AG04450 (cell line): ENCODE measurements at regions not wholly inside any gene's neighbourhood (a gene's known extent, or its start where the extent isn't known, plus 50 kb on each side); places are given as distances from the start of the nearest gene placed in this dataset.
"Not testable (repeated sequence)": the region's sequence is repeated elsewhere in the genome, so short reads cannot be mapped to it uniquely, and the experiment has no call there.

Source experiments
- CTCF ChIA-PET: fragments of 300-600, 350-600 bp; formaldehyde crosslinking; extraction: SDS; loops from one replicate; lab custom pipeline; 2022; ENCODE audit warnings: antibody characterized with exemption, inconsistent platforms; lab: Charles Lee
- POLR2A ChIA-PET: fragments of 350-600 bp; formaldehyde crosslinking; extraction: SDS; loops from one replicate; lab custom pipeline; 2021; ENCODE audit warnings: antibody characterized with exemption, inconsistent platforms; lab: Yijun Ruan, JAX
- DNase-seq: peaks from one replicate; pipeline ENCODE4 v3.0.0-alpha.2; 2011; ENCODE audit warnings: low read depth, low spot score
- H3K27ac ChIP-seq: one replicate; pipeline ENCODE4 v1.5.1; 2012; ENCODE audit warnings: low read depth, low read length, control low read depth
- H3K27me3 ChIP-seq: one replicate; pipeline ENCODE4 v1.6.0; 2012; ENCODE audit warnings: low read length; ENCODE audit not compliant: control insufficient read depth, insufficient read depth
- H3K4me3 ChIP-seq: 2 replicates; pipeline ENCODE4 v1.5.1; 2011; ENCODE audit warnings: mild to moderate bottlenecking, low read depth, low read length, control low read depth
- H3K9me3 ChIP-seq: 2 replicates; pipeline ENCODE4 v1.5.1; 2012; ENCODE audit warnings: low read length; ENCODE audit not compliant: control insufficient read depth, insufficient read depth
- TF ChIP-seq, protein P1 (sequence below): IDR thresholded peaks from 2 replicates; pipeline ENCODE4 v1.5.1; 2011; ENCODE audit warnings: low read depth, low read length, control low read depth, inconsistent platforms

DNA sequence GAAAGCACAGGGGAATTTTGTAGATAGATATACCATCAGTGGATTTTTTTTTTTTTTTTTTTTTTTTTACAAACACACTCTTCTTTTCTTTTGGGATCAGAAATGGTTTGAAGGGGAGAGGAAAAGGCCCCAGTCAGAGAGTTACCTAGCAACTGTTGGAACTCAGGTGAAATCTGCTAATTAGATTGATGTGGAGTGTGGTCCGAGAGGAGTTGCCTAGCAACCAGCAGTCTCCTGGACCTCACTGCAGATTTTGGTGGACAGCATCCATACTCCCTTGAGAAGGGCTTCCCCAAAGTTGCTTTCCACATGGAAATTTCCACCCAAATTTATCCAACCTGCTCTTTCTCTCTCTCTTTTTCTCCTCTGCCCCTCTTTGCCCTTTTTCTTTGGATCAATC, 165.4 kb downstream of the UTP18 start:
- POLR2A ChIA-PET, result no interaction called here
- no peak overlapping the region for H3K4me3 ChIP-seq
- no peaks in the 10 kb centered on the region for H3K27me3 ChIP-seq
- TF ChIP-seq, protein P1, sequence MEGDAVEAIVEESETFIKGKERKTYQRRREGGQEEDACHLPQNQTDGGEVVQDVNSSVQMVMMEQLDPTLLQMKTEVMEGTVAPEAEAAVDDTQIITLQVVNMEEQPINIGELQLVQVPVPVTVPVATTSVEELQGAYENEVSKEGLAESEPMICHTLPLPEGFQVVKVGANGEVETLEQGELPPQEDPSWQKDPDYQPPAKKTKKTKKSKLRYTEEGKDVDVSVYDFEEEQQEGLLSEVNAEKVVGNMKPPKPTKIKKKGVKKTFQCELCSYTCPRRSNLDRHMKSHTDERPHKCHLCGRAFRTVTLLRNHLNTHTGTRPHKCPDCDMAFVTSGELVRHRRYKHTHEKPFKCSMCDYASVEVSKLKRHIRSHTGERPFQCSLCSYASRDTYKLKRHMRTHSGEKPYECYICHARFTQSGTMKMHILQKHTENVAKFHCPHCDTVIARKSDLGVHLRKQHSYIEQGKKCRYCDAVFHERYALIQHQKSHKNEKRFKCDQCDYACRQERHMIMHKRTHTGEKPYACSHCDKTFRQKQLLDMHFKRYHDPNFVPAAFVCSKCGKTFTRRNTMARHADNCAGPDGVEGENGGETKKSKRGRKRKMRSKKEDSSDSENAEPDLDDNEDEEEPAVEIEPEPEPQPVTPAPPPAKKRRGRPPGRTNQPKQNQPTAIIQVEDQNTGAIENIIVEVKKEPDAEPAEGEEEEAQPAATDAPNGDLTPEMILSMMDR, result no peak
- no peak overlapping the region for H3K27ac ChIP-seq
- H3K9me3 ChIP-seq, result no peaks in the 10 kb centered on the region
- DNase-seq, result no peak
- CTCF ChIA-PET, result no interaction called here

DNA sequence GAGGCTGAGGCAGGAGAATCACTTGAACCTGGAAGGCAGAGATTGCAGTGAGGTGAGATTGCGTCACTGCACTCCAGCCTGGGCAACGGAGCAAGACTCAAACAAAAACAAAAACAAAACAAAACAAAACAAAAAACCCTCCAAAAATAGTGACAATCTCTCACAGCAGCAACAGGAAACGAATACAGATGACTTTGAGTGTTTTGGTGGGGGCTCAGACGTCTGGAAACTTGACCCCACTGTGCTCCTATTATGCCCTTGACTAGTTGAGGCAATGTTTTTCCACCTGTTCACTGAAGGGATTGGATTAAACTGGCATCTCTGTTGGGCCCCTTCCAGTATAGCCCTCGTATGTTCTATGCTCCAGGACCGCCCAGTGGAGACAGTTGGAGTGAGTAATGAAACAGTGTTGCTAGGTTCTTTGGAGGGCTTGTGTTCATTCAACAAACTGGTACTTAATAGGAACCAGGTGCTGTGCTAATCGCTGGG, 167.0 kb downstream of the UTP18 start:
- Histone ChIP-seq H3K4me3 (no peak overlapping the region), H3K9me3 (no peaks in the 10 kb centered on the region), H3K27ac (no peak overlapping the region), H3K27me3 (no peaks in the 10 kb centered on the region)
- CTCF ChIA-PET, result no interaction called here
- POLR2A ChIA-PET, result no interaction called here
- DNase-seq, result no peak
- TF ChIP-seq, protein P1, result no peak

DNA sequence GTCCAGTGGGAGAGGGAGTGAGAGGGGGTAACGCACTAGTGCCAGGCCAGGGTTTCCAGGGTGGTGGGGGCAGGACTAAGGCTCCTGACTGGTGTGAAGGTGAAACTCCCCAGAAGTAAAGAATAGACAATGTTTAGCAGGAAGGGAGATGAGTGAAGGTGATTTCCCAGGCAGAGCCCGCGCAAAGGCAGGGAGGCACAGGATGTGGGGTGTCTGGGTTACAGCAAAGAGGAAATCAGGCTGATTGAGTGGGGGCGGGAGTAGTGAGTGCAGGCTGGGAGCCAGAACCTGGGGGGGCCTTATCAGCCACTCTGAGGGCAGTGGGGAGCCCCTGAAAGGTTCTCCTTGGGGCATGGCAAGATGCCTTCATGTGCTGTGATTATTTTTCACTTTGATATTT, 167.5 kb downstream of the UTP18 start:
- no peak overlapping the region for H3K27ac ChIP-seq
- no peak for DNase-seq
- H3K9me3 ChIP-seq, result no peaks in the 10 kb centered on the region
- no peaks in the 10 kb centered on the region for H3K27me3 ChIP-seq
- TF ChIP-seq, protein P1, result no peak
- ChIA-PET POLR2A (no interaction called here), CTCF (no interaction called here)
- H3K4me3 ChIP-seq, result no peak overlapping the region

DNA sequence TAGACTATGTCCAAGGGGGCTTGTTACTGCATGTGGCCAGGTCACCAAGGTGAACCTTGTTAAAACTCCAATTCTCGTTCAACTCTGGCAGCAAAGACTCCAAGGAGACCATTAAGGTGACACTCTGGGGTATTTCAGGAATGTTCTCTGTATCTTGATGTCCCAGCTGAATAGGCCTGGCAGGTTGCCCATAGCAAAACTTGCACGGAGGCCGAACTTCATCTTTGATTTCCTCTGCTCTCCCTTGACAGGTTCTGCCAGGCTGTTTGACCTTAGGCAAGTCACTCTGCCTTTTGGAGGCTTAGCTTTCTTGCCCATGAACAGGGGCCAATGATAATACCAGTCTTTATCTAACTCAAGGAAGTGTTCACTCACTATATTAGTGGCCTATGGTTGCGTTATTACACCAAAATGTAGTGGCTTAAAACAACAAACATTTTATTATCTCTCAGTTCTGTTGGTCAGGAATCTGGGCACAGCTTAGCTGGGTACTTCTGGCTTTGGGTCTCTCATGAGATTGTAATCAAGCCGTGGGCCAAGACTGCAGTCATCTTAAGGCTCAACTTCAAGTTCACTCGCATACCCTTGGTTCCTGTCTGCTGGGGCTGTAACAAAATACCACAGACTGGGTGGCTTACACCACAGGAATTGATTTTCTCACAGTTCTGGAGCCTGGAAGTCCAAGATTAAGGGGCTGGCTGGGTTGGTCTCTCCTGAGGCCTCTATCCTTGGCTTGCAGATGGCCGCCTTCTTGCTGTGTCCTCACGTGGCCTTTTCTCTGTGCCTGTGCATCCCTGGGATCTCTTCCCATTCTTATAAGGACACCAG, 168.5 kb downstream of the UTP18 start:
- ChIA-PET POLR2A (no interaction called here), CTCF (no interaction called here)
- no peak overlapping the region for H3K27ac ChIP-seq
- no peaks in the 10 kb centered on the region for H3K27me3 ChIP-seq
- TF ChIP-seq, protein P1, result no peak
- no peak for DNase-seq
- H3K9me3 ChIP-seq, result no peaks in the 10 kb centered on the region
- no peak overlapping the region for H3K4me3 ChIP-seq

DNA sequence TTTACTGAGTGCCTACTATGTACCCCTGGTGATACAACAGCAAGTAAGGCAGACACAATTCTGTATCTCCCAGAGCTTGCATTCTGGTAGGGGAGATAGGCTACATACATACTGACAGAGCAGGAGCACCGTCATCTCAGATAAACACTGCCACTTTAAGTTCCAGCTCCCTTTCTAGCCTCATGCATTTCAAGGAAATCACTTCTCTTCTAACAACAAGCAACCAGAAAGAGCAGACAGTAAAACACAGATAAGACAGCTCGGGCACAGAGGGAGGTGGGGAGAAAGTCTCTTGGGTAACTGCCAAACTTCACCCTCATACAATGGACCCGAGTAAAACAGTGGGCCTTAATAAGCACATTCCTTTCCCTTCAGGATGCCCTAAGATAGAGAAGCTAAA, 169.6 kb downstream of the UTP18 start:
- H3K27me3 ChIP-seq, DNase-seq, CTCF ChIA-PET, H3K27ac ChIP-seq, H3K9me3 ChIP-seq, H3K4me3 ChIP-seq, POLR2A ChIA-PET: not testable (repeated sequence)
